Activated T-cell treated with anti-CD3 and anti-CD28 coated beads, Interleukin-2, amount 50 U/mL, for 24 hours (primary cell): ENCODE measurements at regions not wholly inside any gene's neighbourhood (a gene's known extent, or its start where the extent isn't known, plus 50 kb on each side); places are given as distances from the start of the nearest gene placed in this dataset.

Experiments used
- DNase-seq: peaks from one replicate; pipeline ENCODE4 v3.0.0-alpha.2; 2020
- H3K27ac Mint-ChIP-seq: 2 replicates; pipeline ENCODE4 v1.8.0; 2020; ENCODE audit warnings: mild to moderate bottlenecking, mixed read lengths
- H3K27me3 Mint-ChIP-seq: 2 replicates; pipeline ENCODE4 v1.8.0; 2020; ENCODE audit warnings: mixed read lengths
- H3K36me3 Mint-ChIP-seq: 2 replicates; pipeline ENCODE4 v1.8.0; 2020; ENCODE audit warnings: low read depth, mixed read lengths
- H3K4me1 Mint-ChIP-seq: 2 replicates; pipeline ENCODE4 v1.8.0; 2020; ENCODE audit warnings: low read depth, mixed read lengths
- H3K4me3 Mint-ChIP-seq: 2 replicates; pipeline ENCODE4 v1.8.0; 2020; ENCODE audit warnings: mild to moderate bottlenecking, moderate library complexity, mixed read lengths
- H3K9me3 Mint-ChIP-seq: 2 replicates; pipeline ENCODE4 v1.8.0; 2020; ENCODE audit warnings: mixed read lengths

GRCh38 chr15:70547846-70548487 is 215.4 kb downstream of the UACA start:
- peaks cover 2% of the 10 kb centered on the region for H3K9me3 Mint-ChIP-seq
- no peak for DNase-seq
- H3K27me3 Mint-ChIP-seq = no peaks in the 10 kb centered on the region
- H3K36me3 Mint-ChIP-seq = no peaks in the 10 kb centered on the region
- no peak overlapping the region for H3K4me3 Mint-ChIP-seq
- peak overlapping the region; percentile 95 for H3K27ac Mint-ChIP-seq
- H3K4me1 Mint-ChIP-seq = peaks cover 59% of the 10 kb centered on the region

- Mint-ChIP-seq H3K4me3 (peak overlapping the region; percentile 5), H3K4me1 (peaks cover 60% of the 10 kb centered on the region), H3K27me3 (peaks cover 2% of the 10 kb centered on the region), H3K36me3 (no peaks in the 10 kb centered on the region), H3K27ac (peak overlapping the region; percentile 95), H3K9me3 (no peaks in the 10 kb centered on the region)
- no peak for DNase-seq
Observed at GRCh38 chr15:70545526-70545925, 217.8 kb downstream of the UACA start.

- Mint-ChIP-seq H3K9me3 (no peaks in the 10 kb centered on the region), H3K4me1 (peaks cover 44% of the 10 kb centered on the region), H3K27me3 (peaks cover 4% of the 10 kb centered on the region), H3K36me3 (no peaks in the 10 kb centered on the region), H3K4me3 (no peak overlapping the region), H3K27ac (no peak overlapping the region)
- DNase-seq = no peak
Observed at GRCh38 chr15:70541511-70541910, 221.8 kb downstream of the UACA start.

GRCh38 chr15:70539912-70540530 is 223.3 kb downstream of the UACA start:
- Mint-ChIP-seq H3K27ac (no peak overlapping the region), H3K36me3 (no peaks in the 10 kb centered on the region), H3K27me3 (peaks cover 4% of the 10 kb centered on the region), H3K4me1 (peaks cover 44% of the 10 kb centered on the region), H3K4me3 (no peak overlapping the region), H3K9me3 (no peaks in the 10 kb centered on the region)
- peak; percentile 19 for DNase-seq

GRCh38 chr15:70539409-70539808 is 223.9 kb downstream of the UACA start:
- peaks cover 4% of the 10 kb centered on the region for H3K27me3 Mint-ChIP-seq
- H3K9me3 Mint-ChIP-seq = no peaks in the 10 kb centered on the region
- H3K4me3 Mint-ChIP-seq = no peak overlapping the region

GRCh38 chr15:70538278-70538677 is 225.1 kb downstream of the UACA start:
- no peaks in the 10 kb centered on the region for H3K36me3 Mint-ChIP-seq
- no peak for DNase-seq
- H3K27ac Mint-ChIP-seq = no peak overlapping the region
- H3K9me3 Mint-ChIP-seq = no peaks in the 10 kb centered on the region
- H3K27me3 Mint-ChIP-seq = peaks cover 4% of the 10 kb centered on the region
- H3K4me1 Mint-ChIP-seq = peaks cover 46% of the 10 kb centered on the region
- H3K4me3 Mint-ChIP-seq = no peak overlapping the region

More at GRCh38 chr15:70539409-70539808, 223.9 kb downstream of the UACA start:
- DNase-seq = peak; percentile 15
- no peak overlapping the region for H3K27ac Mint-ChIP-seq
- H3K4me1 Mint-ChIP-seq = peaks cover 45% of the 10 kb centered on the region
- no peaks in the 10 kb centered on the region for H3K36me3 Mint-ChIP-seq

- H3K4me3 Mint-ChIP-seq = peak overlapping the region; percentile 75
- no peaks in the 10 kb centered on the region for H3K36me3 Mint-ChIP-seq
- no peak for DNase-seq
- no peaks in the 10 kb centered on the region for H3K9me3 Mint-ChIP-seq
- peaks cover 4% of the 10 kb centered on the region for H3K27me3 Mint-ChIP-seq
- H3K27ac Mint-ChIP-seq = peak overlapping the region; percentile 87
- peaks cover 60% of the 10 kb centered on the region for H3K4me1 Mint-ChIP-seq
Observed at GRCh38 chr15:70535955-70536338, 227.4 kb downstream of the UACA start.

- H3K27ac Mint-ChIP-seq = peak overlapping the region; percentile 87
- no peaks in the 10 kb centered on the region for H3K27me3 Mint-ChIP-seq
- DNase-seq = peak; percentile 67
- no peaks in the 10 kb centered on the region for H3K9me3 Mint-ChIP-seq
- no peaks in the 10 kb centered on the region for H3K36me3 Mint-ChIP-seq
- H3K4me3 Mint-ChIP-seq = peak overlapping the region; percentile 75
- peaks cover 59% of the 10 kb centered on the region for H3K4me1 Mint-ChIP-seq
Observed at GRCh38 chr15:70535071-70535954, 228.0 kb downstream of the UACA start.

- peak overlapping the region; percentile 87 for H3K27ac Mint-ChIP-seq
- H3K9me3 Mint-ChIP-seq = no peaks in the 10 kb centered on the region
- H3K4me1 Mint-ChIP-seq = peaks cover 71% of the 10 kb centered on the region
- H3K27me3 Mint-ChIP-seq = no peaks in the 10 kb centered on the region
- peak; percentile 22 for DNase-seq
- no peaks in the 10 kb centered on the region for H3K36me3 Mint-ChIP-seq
- H3K4me3 Mint-ChIP-seq = peak overlapping the region; percentile 75
Observed at GRCh38 chr15:70533931-70534742, 229.2 kb downstream of the UACA start.

- Mint-ChIP-seq H3K9me3 (peaks cover 2% of the 10 kb centered on the region), H3K27ac (no peak overlapping the region), H3K27me3 (no peaks in the 10 kb centered on the region), H3K4me1 (peaks cover 81% of the 10 kb centered on the region), H3K4me3 (no peak overlapping the region), H3K36me3 (no peaks in the 10 kb centered on the region)
- peak; percentile 31 for DNase-seq
Observed at GRCh38 chr15:70532531-70533186, 230.7 kb downstream of the UACA start.

GRCh38 chr15:70531576-70531975 is 231.8 kb downstream of the UACA start:
- DNase-seq = peak; percentile 26
- Mint-ChIP-seq H3K36me3 (no peaks in the 10 kb centered on the region), H3K9me3 (peaks cover 2% of the 10 kb centered on the region), H3K4me1 (peaks cover 88% of the 10 kb centered on the region), H3K4me3 (no peak overlapping the region), H3K27me3 (no peaks in the 10 kb centered on the region), H3K27ac (no peak overlapping the region)

- no peak overlapping the region for H3K4me3 Mint-ChIP-seq
- no peak overlapping the region for H3K27ac Mint-ChIP-seq
- DNase-seq = peak; percentile 15
Observed at GRCh38 chr15:70530906-70531305, 232.5 kb downstream of the UACA start.

GRCh38 chr15:70530503-70530902 is 232.9 kb downstream of the UACA start:
- Mint-ChIP-seq H3K9me3 (peaks cover 2% of the 10 kb centered on the region), H3K27ac (peak overlapping the region; percentile 1), H3K27me3 (no peaks in the 10 kb centered on the region), H3K4me3 (no peak overlapping the region), H3K36me3 (no peaks in the 10 kb centered on the region), H3K4me1 (peaks cover 86% of the 10 kb centered on the region)
- peak; percentile 20 for DNase-seq

More at GRCh38 chr15:70530906-70531305, 232.5 kb downstream of the UACA start:
- Mint-ChIP-seq H3K4me1 (peaks cover 88% of the 10 kb centered on the region), H3K36me3 (no peaks in the 10 kb centered on the region), H3K27me3 (no peaks in the 10 kb centered on the region), H3K9me3 (peaks cover 2% of the 10 kb centered on the region)
